ENCODE measurements at regions not wholly inside any gene's neighbourhood (a gene's known extent, or its start where the extent isn't known, plus 50 kb on each side); places are given as distances from the start of the nearest gene placed in this dataset.

GRCh38 chr20:11027224-11027623 is 353.4 kb upstream of the JAG1 start:
- Histone ChIP-seq H2BK120ac (replicated peaks; ENCODE audit: low read depth, low read length) (no peak overlapping the region), H3K27ac (ENCODE audit: low read depth, low read length) (no peak overlapping the region), H2BK15ac (ENCODE audit: low read length) (no peak overlapping the region), H3K18ac (ENCODE audit: extremely low read depth, low read length) (no peak overlapping the region), H3K14ac (ENCODE audit: insufficient read length) (no peak overlapping the region), H4K91ac (replicated peaks; ENCODE audit: insufficient read length, low read length) (no peak overlapping the region), H3K9ac (replicated peaks in 1 of 4; ENCODE audit: extremely low read depth in 1 of 4, low read depth in 3 of 4, low read length in 3 of 4) (no peak overlapping the region), H2BK20ac (ENCODE audit: low read length) (no peak overlapping the region), H4K8ac (ENCODE audit: extremely low read depth, insufficient read depth, low read length) (no peak overlapping the region), H3K4me2 (ENCODE audit: insufficient read depth in 1 of 2, low read depth in 2 of 2, low read length in 2 of 2) (no peak overlapping the region), H3K23me2 (ENCODE audit: low read depth, low read length) (no peaks in the 10 kb centered on the region; the same call in 1 of the 2 replicates), H2AFZ (ENCODE audit: low read length) (no peak overlapping the region), H2BK12ac (ENCODE audit: low read depth, low read length) (no peak overlapping the region), H3K4me3 (ENCODE audit: extremely low read depth in 1 of 4, insufficient read depth in 2 of 4, low read depth in 3 of 4, low read length in 4 of 4) (no peak overlapping the region), H2BK5ac (ENCODE audit: low read depth, low read length) (no peak overlapping the region), H3K9me3 (ENCODE audit: insufficient read depth in 2 of 2, low read depth in 1 of 2, low read length in 1 of 2) (no peaks in the 10 kb centered on the region), H3K4me1 (replicated peaks in 1 of 4; ENCODE audit: control insufficient read depth in 3 of 4, insufficient read depth in 4 of 4, low read length in 3 of 4) (no peaks in the 10 kb centered on the region), H3K79me1 (ENCODE audit: low read depth, low read length) (no peaks in the 10 kb centered on the region), H3K36me3 (ENCODE audit: control insufficient read depth in 2 of 4, insufficient read depth in 4 of 4, low read length in 3 of 4) (no peaks in the 10 kb centered on the region), H4K5ac (ENCODE audit: insufficient read length, low read depth, low read length) (no peak overlapping the region), H2AK5ac (ENCODE audit: low read depth, low read length) (no peak overlapping the region), H4K20me1 (replicated peaks in 1 of 2; ENCODE audit: control insufficient read depth in 1 of 2, insufficient read depth in 2 of 2, low read length in 2 of 2) (no peaks in the 10 kb centered on the region), H3K79me2 (ENCODE audit: control insufficient read depth in 1 of 2, insufficient read depth in 2 of 2, low read length in 2 of 2) (no peaks in the 10 kb centered on the region), H3K27me3 (replicated peaks in 1 of 4; ENCODE audit: control insufficient read depth in 3 of 4, extremely low read depth in 1 of 4, insufficient read depth in 3 of 4, low read length in 3 of 4) (no peaks in the 10 kb centered on the region), H3K23ac (ENCODE audit: insufficient read length) (no peak overlapping the region), H3K56ac (replicated peaks; ENCODE audit: insufficient read length, low read depth, low read length) (no peak overlapping the region), H3K4ac (replicated peaks; ENCODE audit: insufficient read length, low read depth, low read length) (no peak overlapping the region)
- no peak for FAIRE-seq
- TF ChIP-seq CREB1 (IDR thresholded peaks at IDR 0.05) (no peak), GTF2F1 (IDR thresholded peaks at IDR 0.05; ENCODE audit: borderline replicate concordance, low read depth, low read length) (no peak), KDM5A (IDR thresholded peaks at IDR 0.05; ENCODE audit: low read length) (no peak), EP300 (IDR thresholded peaks at IDR 0.05; ENCODE audit: borderline replicate concordance in 1 of 2, low read depth in 2 of 2, low read length in 2 of 2) (no peak), BACH1 (IDR thresholded peaks at IDR 0.05; ENCODE audit: low read length) (no peak), POLR2AphosphoS5 (IDR thresholded peaks at IDR 0.05; ENCODE audit: low read depth, low read length) (no peak), TBP (IDR thresholded peaks at IDR 0.05; ENCODE audit: low read depth, low read length) (no peak), TEAD4 (IDR thresholded peaks at IDR 0.05; ENCODE audit: low read depth, low read length) (no peak)
- CTCF ChIA-PET (ENCODE audit: partially characterized antibody), result no interaction called here
- POLR2A ChIA-PET (ENCODE audit: partially characterized antibody), result no interaction called here
- WGBS, 2 experiments (ENCODE audit: extremely low coverage in 1 of 2, insufficient coverage in 1 of 2, insufficient read length in 1 of 2, insufficient replicate concordance in 2 of 2, low coverage in 1 of 2, low lambda C conversion rate in 2 of 2, missing lambda C conversion rate in 1 of 2), result 70% methylated on average over 3 of the region's 3 CpGs; no CpG with 5 or more reads in 1 of the 2 experiments
- no peak for DNase-seq (ENCODE audit: low read depth in 1 of 2, low spot score in 2 of 2)

Measured in H1 (cell line).